Activated CD8-positive, alpha-beta memory T cell treated with anti-CD3 and anti-CD28 coated beads, Interleukin-2, amount 10 ng/mL, durations not matched to agents 7 days and 5 days (primary cell): ENCODE measurements at regions not wholly inside any gene's neighbourhood (a gene's known extent, or its start where the extent isn't known, plus 50 kb on each side); places are given as distances from the start of the nearest gene placed in this dataset.

ENCODE experiments used
- ATAC-seq: fragments of 150-1000 bp; cut with Tn5 transposase; one replicate; pipeline ENCODE4 v1.10.0; 2021; ENCODE audit warnings: moderate library complexity
- CTCF ChIA-PET: fragments of 350-600 bp; sonication (Branson Sonifier 250); formaldehyde crosslinking; loops from one replicate; lab custom pipeline; 2021; ENCODE audit warnings: antibody characterized with exemption; lab: Charles Lee
- DNase-seq: peaks from one replicate; pipeline ENCODE4 v3.0.0-alpha.2; 2020
- H3K27ac Mint-ChIP-seq: one replicate; pipeline ENCODE4 v1.8.0; 2021; ENCODE audit warnings: mild to moderate bottlenecking, mixed read lengths
- H3K27me3 Mint-ChIP-seq: one replicate; pipeline ENCODE4 v1.8.0; 2021; ENCODE audit warnings: mixed read lengths
- H3K36me3 Mint-ChIP-seq: one replicate; pipeline ENCODE4 v1.8.0; 2021; ENCODE audit warnings: mild to moderate bottlenecking, mixed read lengths
- H3K4me1 Mint-ChIP-seq: one replicate; pipeline ENCODE4 v1.8.0; 2021; ENCODE audit warnings: mixed read lengths
- H3K4me3 Mint-ChIP-seq: one replicate; pipeline ENCODE4 v1.8.0; 2021; ENCODE audit warnings: mild to moderate bottlenecking, moderate library complexity, mixed read lengths
- H3K9me3 Mint-ChIP-seq: one replicate; pipeline ENCODE4 v1.8.0; 2022; ENCODE audit warnings: low read depth, mixed read lengths

DNA sequence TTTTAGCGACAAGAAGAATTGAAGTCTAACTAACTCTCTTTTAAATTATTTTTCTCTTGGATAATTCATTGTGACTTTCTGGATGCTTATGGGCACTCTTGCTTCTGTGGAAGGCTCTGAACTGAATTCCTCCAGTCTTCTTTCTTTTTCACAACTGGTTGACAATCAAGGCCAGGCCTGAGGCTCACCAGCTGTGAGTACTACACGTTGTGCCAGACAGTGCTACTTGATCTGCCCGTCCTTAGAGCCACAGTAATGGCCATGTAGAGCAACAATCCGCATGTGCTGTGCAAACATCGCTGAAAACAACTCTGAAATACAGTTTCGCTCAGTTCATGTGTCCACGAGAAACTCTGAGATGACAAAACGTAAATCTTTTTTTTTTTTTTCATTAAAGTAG lies 1336.3 kb upstream of the AGA start:
- peaks cover 11% of the 10 kb centered on the region for H3K9me3 Mint-ChIP-seq
- no peaks in the 10 kb centered on the region for H3K27me3 Mint-ChIP-seq
- CTCF ChIA-PET: no interaction called here
- no peak overlapping the region for H3K4me3 Mint-ChIP-seq
- H3K36me3 Mint-ChIP-seq: no peaks in the 10 kb centered on the region
- no peaks in the 10 kb centered on the region for H3K4me1 Mint-ChIP-seq
- ATAC-seq (no peak), DNase-seq (no peak)
- H3K27ac Mint-ChIP-seq: no peak overlapping the region

DNA sequence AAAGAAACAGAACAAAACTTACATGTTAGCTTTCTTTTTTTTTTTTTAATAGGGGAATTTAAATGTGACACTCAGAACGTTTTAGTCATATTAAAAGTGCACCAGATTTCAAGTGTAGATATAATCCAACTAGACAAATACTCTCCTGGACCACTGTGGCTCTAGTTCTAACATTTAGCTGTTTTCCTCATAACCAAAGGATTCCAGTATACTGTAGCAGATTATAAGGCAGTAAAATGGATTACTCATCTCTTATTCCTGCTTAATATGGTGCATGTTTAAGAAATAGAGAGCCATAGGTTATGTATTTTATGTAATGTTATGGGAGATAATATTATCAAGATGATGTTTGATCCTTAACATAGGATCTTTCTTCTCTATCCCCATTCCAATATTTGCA lies 1339.5 kb upstream of the AGA start:
- CTCF ChIA-PET: no interaction called here
- no peaks in the 10 kb centered on the region for H3K27me3 Mint-ChIP-seq
- no peak overlapping the region for H3K27ac Mint-ChIP-seq
- H3K36me3 Mint-ChIP-seq: no peaks in the 10 kb centered on the region
- peaks cover 9% of the 10 kb centered on the region for H3K9me3 Mint-ChIP-seq
- H3K4me3 Mint-ChIP-seq: no peak overlapping the region
- ATAC-seq (no peak), DNase-seq (no peak)
- H3K4me1 Mint-ChIP-seq: no peaks in the 10 kb centered on the region

DNA sequence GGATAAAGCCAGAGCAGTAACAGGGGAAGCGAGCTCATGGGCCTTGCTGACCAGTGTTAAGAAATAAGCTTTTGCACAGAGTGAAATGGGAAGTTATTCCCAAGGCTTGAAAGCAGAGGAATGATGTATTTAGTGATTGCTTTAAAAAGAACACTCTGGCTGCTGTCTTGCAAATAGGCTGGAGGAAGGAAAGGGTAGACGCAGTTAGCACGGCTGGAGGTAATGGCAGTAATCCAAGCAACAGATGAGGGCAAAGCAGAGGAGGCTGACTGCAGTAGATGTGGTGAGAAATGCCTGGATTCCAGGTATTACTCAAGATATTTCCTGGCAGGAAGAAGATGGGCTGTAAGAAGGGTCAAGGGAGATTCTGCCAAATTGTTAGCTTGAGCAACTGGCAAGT lies 1342.3 kb upstream of the AGA start:
- no peaks in the 10 kb centered on the region for H3K27me3 Mint-ChIP-seq
- H3K4me1 Mint-ChIP-seq: no peaks in the 10 kb centered on the region
- H3K9me3 Mint-ChIP-seq: peaks cover 6% of the 10 kb centered on the region
- no peaks in the 10 kb centered on the region for H3K36me3 Mint-ChIP-seq
- H3K4me3 Mint-ChIP-seq: no peak overlapping the region
- CTCF ChIA-PET: no interaction called here
- no peak overlapping the region for H3K27ac Mint-ChIP-seq
- ATAC-seq: no peak
- no peak for DNase-seq

DNA sequence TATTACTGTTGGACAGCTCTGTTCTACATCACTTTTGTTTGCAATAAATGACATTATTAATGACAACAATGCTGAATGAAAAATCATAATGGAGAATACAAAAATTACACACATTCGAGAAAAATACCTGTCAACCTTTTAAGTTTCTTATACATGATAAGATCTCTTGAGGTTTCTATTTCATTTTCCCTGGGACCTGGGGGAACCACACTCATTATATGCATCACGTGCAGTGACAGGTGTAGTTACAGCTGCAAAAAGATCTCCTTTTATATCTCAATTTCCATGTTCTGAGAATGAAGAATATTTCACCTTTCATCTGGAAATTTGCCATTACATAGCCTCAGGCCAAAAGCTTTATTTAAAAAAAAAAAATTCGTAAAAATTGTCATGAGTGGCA lies 1347.0 kb upstream of the AGA start:
- CTCF ChIA-PET: no interaction called here
- Mint-ChIP-seq H3K4me1 (no peaks in the 10 kb centered on the region), H3K27me3 (no peaks in the 10 kb centered on the region), H3K9me3 (peaks cover 2% of the 10 kb centered on the region), H3K27ac (no peak overlapping the region), H3K36me3 (no peaks in the 10 kb centered on the region), H3K4me3 (no peak overlapping the region)
- ATAC-seq (no peak), DNase-seq (no peak)

- no peak overlapping the region for H3K27ac Mint-ChIP-seq
- H3K27me3 Mint-ChIP-seq: no peaks in the 10 kb centered on the region
- ATAC-seq (no peak), DNase-seq (no peak)
- no peaks in the 10 kb centered on the region for H3K4me1 Mint-ChIP-seq
- no peaks in the 10 kb centered on the region for H3K36me3 Mint-ChIP-seq
- peaks cover 11% of the 10 kb centered on the region for H3K9me3 Mint-ChIP-seq
- CTCF ChIA-PET: no interaction called here
- H3K4me3 Mint-ChIP-seq: no peak overlapping the region
Observed at GRCh38 chr4:178799204-178799603, 1357.0 kb upstream of the AGA start.

- H3K9me3 Mint-ChIP-seq: peaks cover 2% of the 10 kb centered on the region
- no peaks in the 10 kb centered on the region for H3K27me3 Mint-ChIP-seq
- H3K27ac Mint-ChIP-seq: no peak overlapping the region
- H3K36me3 Mint-ChIP-seq: no peaks in the 10 kb centered on the region
- DNase-seq (no peak), ATAC-seq (no peak)
- no peak overlapping the region for H3K4me3 Mint-ChIP-seq
- H3K4me1 Mint-ChIP-seq: no peaks in the 10 kb centered on the region
- CTCF ChIA-PET: no interaction called here
Observed at GRCh38 chr4:178808106-178808505, 1365.9 kb upstream of the AGA start.

- H3K27me3 Mint-ChIP-seq: no peaks in the 10 kb centered on the region
- no peak for ATAC-seq
- no peak for DNase-seq
- no peaks in the 10 kb centered on the region for H3K36me3 Mint-ChIP-seq
- H3K4me1 Mint-ChIP-seq: no peaks in the 10 kb centered on the region
- H3K4me3 Mint-ChIP-seq: no peak overlapping the region
- CTCF ChIA-PET: no interaction called here
- peaks cover 2% of the 10 kb centered on the region for H3K9me3 Mint-ChIP-seq
- no peak overlapping the region for H3K27ac Mint-ChIP-seq
Observed at GRCh38 chr4:178809921-178810320, 1367.7 kb upstream of the AGA start.

- no peaks in the 10 kb centered on the region for H3K36me3 Mint-ChIP-seq
- peaks cover 6% of the 10 kb centered on the region for H3K9me3 Mint-ChIP-seq
- DNase-seq (no peak), ATAC-seq (no peak)
- H3K4me1 Mint-ChIP-seq: no peaks in the 10 kb centered on the region
- H3K27ac Mint-ChIP-seq: no peak overlapping the region
- H3K27me3 Mint-ChIP-seq: no peaks in the 10 kb centered on the region
- no peak overlapping the region for H3K4me3 Mint-ChIP-seq
- CTCF ChIA-PET: no interaction called here
Observed at GRCh38 chr4:178811356-178811755, 1369.1 kb upstream of the AGA start.

DNA sequence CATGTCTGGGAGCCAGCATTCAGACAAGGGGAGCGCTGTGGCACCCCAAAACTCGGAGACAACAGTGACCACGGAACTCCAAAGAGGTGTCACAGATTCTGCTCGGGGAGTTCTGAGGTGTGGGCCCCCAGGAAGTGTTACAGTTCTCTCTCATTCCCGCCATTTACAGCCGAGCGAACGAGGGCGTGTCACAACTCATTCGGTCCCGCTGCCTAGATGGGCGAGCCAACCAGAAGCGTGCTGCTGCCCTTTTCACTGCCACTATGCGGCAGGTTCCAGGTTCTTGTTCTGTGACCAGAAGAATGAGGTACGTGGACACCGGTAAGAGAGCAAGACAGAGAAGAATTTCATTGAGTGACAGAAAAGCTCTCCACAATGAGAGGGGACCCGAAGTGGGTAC lies 1370.6 kb upstream of the AGA start:
- Mint-ChIP-seq H3K4me1 (no peaks in the 10 kb centered on the region), H3K27ac (no peak overlapping the region), H3K9me3 (peaks cover 6% of the 10 kb centered on the region), H3K36me3 (no peaks in the 10 kb centered on the region), H3K27me3 (no peaks in the 10 kb centered on the region), H3K4me3 (no peak overlapping the region)
- ATAC-seq: no peak
- DNase-seq: no peak
- CTCF ChIA-PET: no interaction called here

GRCh38 chr4:178814908-178815307 lies 1372.7 kb upstream of the AGA start:
- Mint-ChIP-seq H3K4me1 (no peaks in the 10 kb centered on the region), H3K4me3 (no peak overlapping the region), H3K27ac (no peak overlapping the region), H3K27me3 (no peaks in the 10 kb centered on the region), H3K9me3 (peaks cover 6% of the 10 kb centered on the region), H3K36me3 (no peaks in the 10 kb centered on the region)
- DNase-seq (no peak), ATAC-seq (no peak)
- CTCF ChIA-PET: no interaction called here

DNA sequence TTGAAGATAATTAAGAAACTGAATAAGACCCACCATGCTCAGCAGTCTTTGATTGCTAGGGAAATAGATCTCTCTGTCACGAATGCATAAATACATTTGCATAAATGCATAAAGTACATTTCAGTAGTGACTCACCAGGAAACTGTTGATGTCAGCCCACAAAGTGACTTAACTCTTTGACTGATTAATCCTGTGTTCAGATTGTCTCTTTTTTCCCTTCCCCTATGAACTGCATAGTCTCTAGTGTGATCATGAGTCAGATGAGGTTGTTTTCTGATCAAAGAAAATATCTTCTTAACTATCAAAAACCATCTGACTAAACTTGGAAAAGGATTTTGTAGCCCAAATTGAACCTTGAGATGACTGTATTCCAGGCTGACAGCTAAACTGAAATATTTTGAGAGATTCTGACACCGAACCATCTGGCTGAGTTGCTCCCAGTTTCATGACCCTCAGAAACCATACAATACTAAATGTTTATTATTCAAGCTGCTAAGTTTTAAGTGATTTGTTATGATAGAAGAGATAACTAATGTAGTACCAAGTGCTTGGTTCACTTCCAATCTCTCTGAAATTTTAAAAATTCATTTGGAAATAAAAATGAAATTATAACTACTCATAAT lies 1381.5 kb upstream of the AGA start:
- ATAC-seq: no peak
- Mint-ChIP-seq H3K36me3 (no peaks in the 10 kb centered on the region), H3K4me3 (no peak overlapping the region), H3K27ac (no peak overlapping the region), H3K9me3 (peaks cover 6% of the 10 kb centered on the region), H3K4me1 (no peaks in the 10 kb centered on the region), H3K27me3 (no peaks in the 10 kb centered on the region)
- CTCF ChIA-PET: no interaction called here
- no peak for DNase-seq

DNA sequence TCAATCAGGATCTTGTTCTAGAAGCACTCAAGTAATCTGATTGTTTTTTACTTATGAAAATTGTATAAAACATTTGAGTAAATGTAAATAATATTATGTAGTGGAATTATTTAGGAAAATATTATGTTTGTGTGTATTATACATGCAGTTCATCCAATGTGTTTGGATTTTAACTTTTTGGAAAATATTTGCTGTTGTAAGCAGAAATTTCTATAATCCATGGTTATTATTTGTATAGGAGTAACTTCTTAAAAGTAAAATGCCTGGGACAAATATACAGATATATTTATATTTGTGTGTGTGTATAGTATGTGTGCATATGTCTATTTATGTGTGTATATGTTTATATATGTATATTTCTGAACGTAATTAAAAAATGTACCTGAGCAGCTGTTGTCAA lies 1394.6 kb upstream of the AGA start:
- Mint-ChIP-seq H3K27ac (no peak overlapping the region), H3K27me3 (no peaks in the 10 kb centered on the region), H3K4me3 (no peak overlapping the region), H3K4me1 (no peaks in the 10 kb centered on the region), H3K9me3 (no peaks in the 10 kb centered on the region), H3K36me3 (no peaks in the 10 kb centered on the region)
- DNase-seq (no peak), ATAC-seq (no peak)
- CTCF ChIA-PET: no interaction called here

- DNase-seq (no peak), ATAC-seq (no peak)
- Mint-ChIP-seq H3K36me3 (no peaks in the 10 kb centered on the region), H3K9me3 (no peaks in the 10 kb centered on the region), H3K4me3 (no peak overlapping the region), H3K27ac (no peak overlapping the region), H3K27me3 (no peaks in the 10 kb centered on the region), H3K4me1 (no peaks in the 10 kb centered on the region)
- CTCF ChIA-PET: no interaction called here
Observed at GRCh38 chr4:178838776-178839175, 1396.5 kb upstream of the AGA start.

DNA sequence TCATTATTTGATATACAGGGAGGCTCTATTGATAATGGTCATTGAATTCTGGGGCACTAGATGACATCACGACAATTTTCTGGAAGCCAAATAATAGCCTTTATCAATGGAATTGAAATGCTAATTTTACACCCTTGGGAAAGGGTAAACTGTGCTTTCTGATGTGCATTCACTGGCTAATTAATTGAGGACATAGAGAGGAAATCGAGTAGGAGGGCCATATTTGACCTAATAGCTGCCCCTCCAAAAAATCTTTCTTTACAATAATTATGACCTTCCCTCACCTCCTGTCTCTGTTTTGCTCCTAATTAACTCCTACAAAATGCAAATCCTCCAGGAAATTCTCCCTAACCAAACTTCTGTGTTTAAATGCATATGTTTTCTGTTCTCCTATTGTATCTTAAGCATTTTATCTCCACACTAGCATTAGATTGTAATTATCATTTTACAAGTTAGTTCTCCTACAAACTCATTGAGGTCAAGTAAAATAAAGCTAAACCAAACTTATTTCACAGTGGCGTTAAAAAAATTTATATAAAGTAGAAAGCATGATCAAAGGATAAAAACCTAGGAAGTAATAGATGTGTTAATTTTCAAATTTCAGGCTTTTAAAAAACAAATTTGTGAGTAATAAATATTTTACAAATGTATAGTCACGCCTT lies 1414.0 kb upstream of the AGA start:
- no peaks in the 10 kb centered on the region for H3K36me3 Mint-ChIP-seq
- no peaks in the 10 kb centered on the region for H3K4me1 Mint-ChIP-seq
- no peaks in the 10 kb centered on the region for H3K27me3 Mint-ChIP-seq
- no peak overlapping the region for H3K27ac Mint-ChIP-seq
- no peak for DNase-seq
- CTCF ChIA-PET: no interaction called here
- no peak for ATAC-seq
- no peak overlapping the region for H3K4me3 Mint-ChIP-seq
- no peaks in the 10 kb centered on the region for H3K9me3 Mint-ChIP-seq
